OCI-LY7 (cell line): ENCODE measurements at regions not wholly inside any gene's neighbourhood (a gene's known extent, or its start where the extent isn't known, plus 50 kb on each side); places are given as distances from the start of the nearest gene placed in this dataset.

Experiments used
- BruUV-seq: library from RNA; stranded (reverse); fragments of 400-500 nt; replicated peaks from 2 replicates; lab custom pipeline; 2021; lab: Mats Ljungman, UMichigan
- CTCF ChIA-PET: fragments of 300-600 bp; sonication (Branson Sonifier 250); formaldehyde crosslinking; loops from one replicate; lab custom pipeline; 2022; ENCODE audit warnings: antibody characterized with exemption; ENCODE audit not compliant: unreplicated experiment; lab: Charles Lee
- POLR2A ChIA-PET: fragments of 300-600 bp; sonication (Branson Sonifier 250); formaldehyde crosslinking; loops from one replicate; lab custom pipeline; 2022; ENCODE audit warnings: antibody characterized with exemption; lab: Charles Lee
- DNase-seq: peaks from one replicate; pipeline ENCODE4 v3.0.0-alpha.2; 2015; ENCODE audit warnings: low spot score
- H2AFZ ChIP-seq: fragments of 200-600 bp; sonication (generic), shearing (Covaris generic); 2 replicates; pipeline ENCODE4 v1.6.1; 2014; ENCODE audit warnings: mild to moderate bottlenecking, antibody characterized with exemption, low read length, moderate library complexity
- H3K27ac ChIP-seq: fragments of 200-600 bp; sonication (generic); 2 replicates; pipeline ENCODE4 v1.5.1; 2014; ENCODE audit warnings: mixed run types, low read depth, mild to moderate bottlenecking, moderate library complexity, low read length, inconsistent platforms; ENCODE audit not compliant: poor library complexity, severe bottlenecking
- H3K36me3 ChIP-seq: fragments of 200-600 bp; sonication (generic); 2 replicates; pipeline ENCODE4 v1.6.1; 2014; ENCODE audit warnings: mild to moderate bottlenecking, antibody characterized with exemption, low read length, moderate library complexity, mixed read lengths; ENCODE audit not compliant: insufficient read depth
- H3K4me1 ChIP-seq: fragments of 200-600 bp; sonication (generic); 2 replicates; pipeline ENCODE4 v1.5.1; 2014; ENCODE audit warnings: mild to moderate bottlenecking, low read length; ENCODE audit not compliant: insufficient read depth, poor library complexity, severe bottlenecking
- H3K4me2 ChIP-seq: fragments of 200-600 bp; sonication (generic); 2 replicates; pipeline ENCODE4 v1.6.1; 2014; ENCODE audit warnings: mild to moderate bottlenecking, low read length
- H3K4me3 ChIP-seq: fragments of 200-600 bp; sonication (generic); 2 replicates; pipeline ENCODE4 v1.5.1; 2014; ENCODE audit warnings: mild to moderate bottlenecking, low read depth, low read length; ENCODE audit not compliant: poor library complexity, severe bottlenecking
- H3K79me2 ChIP-seq: fragments of 200-600 bp; sonication (generic); 2 replicates; pipeline ENCODE4 v1.6.1; 2016; ENCODE audit warnings: low read depth, mild to moderate bottlenecking, low read length, moderate library complexity, mixed read lengths; ENCODE audit not compliant: insufficient read depth
- H3K9me2 ChIP-seq: fragments of 200-600 bp; sonication (generic); 2 replicates; pipeline ENCODE4 v1.6.1; 2016; ENCODE audit warnings: mild to moderate bottlenecking, low read length, mixed read lengths; ENCODE audit not compliant: insufficient read depth
- H3K9me3 ChIP-seq: fragments of 200-600 bp; sonication (generic); 2 replicates; pipeline ENCODE4 v1.6.1; 2014; ENCODE audit warnings: mild to moderate bottlenecking, mixed run types, low read length, mixed read lengths
- H4K20me1 ChIP-seq: fragments of 200-600 bp; sonication (generic); 2 replicates; pipeline ENCODE4 v1.6.1; 2014; ENCODE audit warnings: mild to moderate bottlenecking, antibody characterized with exemption, low read length, moderate library complexity, mixed read lengths; ENCODE audit not compliant: insufficient read depth
- EZH2phosphoT487 ChIP-seq: fragments of 200-600 bp; sonication (generic); IDR thresholded peaks from 2 replicates; pipeline ENCODE4 v1.6.1; 2018; ENCODE audit warnings: low read depth, borderline replicate concordance, mild to moderate bottlenecking, mixed run types, antibody characterized with exemption, low read length, moderate library complexity, mixed read lengths
- intact Hi-C: fragments of 100-400 bp; cut with micrococcal nuclease; formaldehyde crosslinking; loops from one replicate; pipeline ENCODE4 v1.10.0; 2022; ENCODE audit not compliant: unreplicated experiment
- TF ChIP-seq, protein P1 (sequence below): fragments of 200-600 bp; sonication (generic); conservative IDR thresholded peaks from 2 replicates; pipeline ENCODE4 v1.5.1; 2014; ENCODE audit warnings: mild to moderate bottlenecking, antibody characterized with exemption, low read length, moderate library complexity, mixed read lengths

DNA sequence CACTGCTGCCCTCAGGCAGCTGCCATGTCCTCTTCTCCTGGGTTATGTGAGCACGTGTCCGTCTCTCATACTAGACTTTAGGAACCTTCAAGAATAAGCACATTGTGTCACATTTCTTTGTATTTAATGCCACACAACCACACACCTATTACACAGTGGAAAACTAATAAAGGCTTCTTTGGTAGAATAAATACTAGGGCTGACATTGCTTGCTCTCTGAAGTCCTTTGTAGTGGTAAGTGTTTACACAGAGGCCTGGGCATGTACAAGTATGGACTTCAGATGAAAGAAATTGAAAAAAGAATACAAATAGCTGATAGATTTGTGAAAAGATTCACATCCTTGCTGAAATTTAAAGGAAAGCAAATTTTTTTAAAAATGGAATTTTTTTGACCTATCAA is 188.1 kb upstream of the CCL2 start:
- no peak for DNase-seq
- no peaks in the 10 kb centered on the region for H3K9me2 ChIP-seq
- H4K20me1 ChIP-seq = no peaks in the 10 kb centered on the region
- H3K27ac ChIP-seq = no peak overlapping the region
- intact Hi-C loops = no loop called here
- BruUV-seq = no TSS peak
- H3K4me3 ChIP-seq = no peak overlapping the region
- no peaks in the 10 kb centered on the region for H3K9me3 ChIP-seq
- H2AFZ ChIP-seq = no peak overlapping the region
- no peak overlapping the region for H3K4me2 ChIP-seq
- H3K36me3 ChIP-seq = no peaks in the 10 kb centered on the region
- no peaks in the 10 kb centered on the region for H3K79me2 ChIP-seq
- ChIA-PET POLR2A (no interaction called here), CTCF (no interaction called here)
- TF ChIP-seq, protein P1, sequence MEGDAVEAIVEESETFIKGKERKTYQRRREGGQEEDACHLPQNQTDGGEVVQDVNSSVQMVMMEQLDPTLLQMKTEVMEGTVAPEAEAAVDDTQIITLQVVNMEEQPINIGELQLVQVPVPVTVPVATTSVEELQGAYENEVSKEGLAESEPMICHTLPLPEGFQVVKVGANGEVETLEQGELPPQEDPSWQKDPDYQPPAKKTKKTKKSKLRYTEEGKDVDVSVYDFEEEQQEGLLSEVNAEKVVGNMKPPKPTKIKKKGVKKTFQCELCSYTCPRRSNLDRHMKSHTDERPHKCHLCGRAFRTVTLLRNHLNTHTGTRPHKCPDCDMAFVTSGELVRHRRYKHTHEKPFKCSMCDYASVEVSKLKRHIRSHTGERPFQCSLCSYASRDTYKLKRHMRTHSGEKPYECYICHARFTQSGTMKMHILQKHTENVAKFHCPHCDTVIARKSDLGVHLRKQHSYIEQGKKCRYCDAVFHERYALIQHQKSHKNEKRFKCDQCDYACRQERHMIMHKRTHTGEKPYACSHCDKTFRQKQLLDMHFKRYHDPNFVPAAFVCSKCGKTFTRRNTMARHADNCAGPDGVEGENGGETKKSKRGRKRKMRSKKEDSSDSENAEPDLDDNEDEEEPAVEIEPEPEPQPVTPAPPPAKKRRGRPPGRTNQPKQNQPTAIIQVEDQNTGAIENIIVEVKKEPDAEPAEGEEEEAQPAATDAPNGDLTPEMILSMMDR = no peak
- no peaks in the 10 kb centered on the region for H3K4me1 ChIP-seq

DNA sequence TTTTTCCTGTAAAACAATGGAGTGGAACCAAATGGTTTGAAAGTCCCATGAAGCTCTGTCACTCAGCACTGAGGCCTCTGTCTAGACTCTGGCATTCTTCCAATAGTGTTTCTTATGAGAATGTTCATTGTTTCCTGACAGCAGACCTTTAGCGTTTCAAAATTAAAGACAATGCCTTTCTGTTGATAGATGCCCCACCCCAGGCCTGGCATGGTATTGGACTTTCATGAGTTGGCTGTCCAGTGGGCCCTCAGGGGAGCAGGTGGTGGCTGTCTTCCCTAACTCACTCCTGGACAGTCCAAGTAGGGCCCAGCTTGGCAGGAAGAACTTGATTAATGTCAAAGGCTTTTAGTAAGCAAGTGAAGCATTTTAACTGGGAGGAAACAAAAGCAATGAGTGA is 186.5 kb upstream of the CCL2 start:
- no peak for TF ChIP-seq EZH2phosphoT487
- TF ChIP-seq, protein P1 = no peak
- Histone ChIP-seq H3K9me2 (no peaks in the 10 kb centered on the region), H3K4me1 (no peaks in the 10 kb centered on the region), H4K20me1 (no peaks in the 10 kb centered on the region), H3K36me3 (no peaks in the 10 kb centered on the region), H2AFZ (no peak overlapping the region), H3K27ac (no peak overlapping the region), H3K4me2 (no peak overlapping the region), H3K4me3 (no peak overlapping the region), H3K79me2 (no peaks in the 10 kb centered on the region), H3K9me3 (no peaks in the 10 kb centered on the region)
- intact Hi-C loops = no loop called here
- ChIA-PET CTCF (no interaction called here), POLR2A (no interaction called here)
- no peak for DNase-seq
- no TSS peak for BruUV-seq

DNA sequence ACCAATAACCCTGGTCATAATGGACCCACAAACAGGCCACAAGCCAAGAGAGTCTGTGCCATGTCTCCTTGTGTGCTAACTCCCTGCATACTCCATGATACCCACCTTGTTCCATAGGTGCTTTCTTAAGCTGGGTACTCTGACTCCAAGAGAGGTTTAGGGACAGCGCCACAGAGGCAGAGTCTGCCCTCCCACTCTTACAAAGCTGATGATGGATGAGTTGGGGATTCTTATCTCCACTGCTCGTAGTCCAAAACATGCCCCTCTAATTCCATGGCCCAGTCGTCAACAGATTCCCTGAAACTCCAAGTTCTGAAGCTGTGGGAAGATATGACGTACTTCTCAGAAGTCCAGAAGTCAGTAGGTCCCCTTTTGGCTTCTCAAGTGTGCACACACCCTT is 184.4 kb upstream of the CCL2 start:
- no peak for DNase-seq
- Histone ChIP-seq H3K36me3 (no peaks in the 10 kb centered on the region), H3K4me2 (no peak overlapping the region), H3K9me2 (no peaks in the 10 kb centered on the region), H3K27ac (no peak overlapping the region), H2AFZ (no peak overlapping the region), H3K79me2 (no peaks in the 10 kb centered on the region), H3K4me1 (no peaks in the 10 kb centered on the region), H3K9me3 (no peaks in the 10 kb centered on the region), H3K4me3 (no peak overlapping the region), H4K20me1 (no peaks in the 10 kb centered on the region)
- no peak for TF ChIP-seq EZH2phosphoT487
- TF ChIP-seq, protein P1 = no peak
- BruUV-seq = no TSS peak
- ChIA-PET CTCF (no interaction called here), POLR2A (no interaction called here)
- intact Hi-C loops = no loop called here
